Stomach (tissue), 8 donors: ENCODE measurements at regions not wholly inside any gene's neighbourhood (a gene's known extent, or its start where the extent isn't known, plus 50 kb on each side); places are given as distances from the start of the nearest gene placed in this dataset.
A peak's percentile ranks its signal among the peaks of the same experiment; 100 is the strongest.

Source experiments
- DNase-seq, 2 donors: peaks; one replicate each; pipeline versions ENCODE4 v3.0.0 to v3.0.0-alpha.2; 2013 to 2019
- H3K27ac ChIP-seq, 5 donors: fragments of 200-600 bp in 4 of 5; sonication (generic) in 4 of 5; one replicate each; pipeline ENCODE4 v1.5.1; 2013 to 2019; ENCODE audit warnings: mild to moderate bottlenecking in 1 of 5, moderate library complexity in 1 of 5
- H3K27me3 ChIP-seq, 3 donors: fragments of 200-600 bp; sonication (generic); one replicate each; pipeline ENCODE4 v1.5.1; 2017 to 2019; ENCODE audit warnings: mixed run types in 1 of 3
- H3K36me3 ChIP-seq, 4 donors: fragments of 200-600 bp; sonication (generic); 1 replicate in 3 of 4; 2 replicates in 1 of 4; pipeline ENCODE4 v1.5.1; 2016 to 2019
- H3K4me1 ChIP-seq, 4 donors: fragments of 200-600 bp; sonication (generic); one replicate each; pipeline ENCODE4 v1.5.1; 2016 to 2019
- H3K4me3 ChIP-seq, 4 donors: fragments of 200-600 bp; sonication (generic) in 3 of 4; one replicate each; pipeline ENCODE4 v1.5.1; 2016 to 2019; ENCODE audit warnings: mild to moderate bottlenecking in 1 of 4
- H3K9me3 ChIP-seq, 4 donors: fragments of 200-600 bp; sonication (generic); one replicate each; pipeline ENCODE4 v1.5.1; 2016 to 2019
- CTCF ChIP-seq, 7 experiments: fragments of 450-650 bp in 4 of 7; fragments of 200-600 bp in 3 of 7; sonication (generic) in 3 of 7; IDR thresholded peaks; one replicate each; pipeline ENCODE4 v1.5.1; 2016 to 2019; ENCODE audit warnings: antibody characterized with exemption in 7 of 7, control low read depth in 2 of 7, mild to moderate bottlenecking in 1 of 7
- EP300 ChIP-seq: sonication (generic); formaldehyde crosslinking; IDR thresholded peaks from one replicate; pipeline ENCODE4 v1.6.1; 2017; ENCODE audit warnings: antibody characterized with exemption
- POLR2A ChIP-seq, 4 donors: fragments of 450-650 bp; IDR thresholded peaks; one replicate each; pipeline ENCODE4 v1.6.1; 2016; ENCODE audit warnings: antibody characterized with exemption in 4 of 4, control low read depth in 2 of 4, mild to moderate bottlenecking in 1 of 4, moderate library complexity in 1 of 4
- POLR2AphosphoS5 ChIP-seq, 3 donors: sonication (generic); formaldehyde crosslinking; IDR thresholded peaks; one replicate each; pipeline ENCODE4 v1.6.1; 2016; ENCODE audit warnings: antibody characterized with exemption in 3 of 3
- WGBS, 5 donors: extraction: QIAGEN DNeasy Blood & Tissue Kit in 3 of 5; methylation state at CpG; one replicate each; pipeline versions ENCODE4 v1.1.5 to v1.1.7; 2013 to 2018; 5-methylcytosine and 5-hydroxymethylcytosine counted together
- intact Hi-C: fragments of 100-400 bp; cut with DNase I; formaldehyde crosslinking; loops from one replicate; pipeline ENCODE4 v1.15.1; 2023; ENCODE audit warnings: low total_unique reads
- donor health status: healthy with polysubstance abuse.
- donor health status: Bipolar disorder and iron deficiency.
- donor health status: healthy.

- Histone ChIP-seq H3K36me3 (no peaks in the 10 kb centered on the region), H3K27ac (no peak overlapping the region), H3K4me3 (no peak overlapping the region), H3K9me3 (no peaks in the 10 kb centered on the region), H3K4me1 (no peaks in the 10 kb centered on the region), H3K27me3 (no peaks in the 10 kb centered on the region)
- intact Hi-C loops: no loop called here
- TF ChIP-seq CTCF (IDR thresholded peaks at IDR 0.05) (no peak), POLR2AphosphoS5 (IDR thresholded peaks at IDR 0.05) (no peak), POLR2A (IDR thresholded peaks at IDR 0.05) (no peak), EP300 (no peak)
- WGBS, 5 donors: 62 to 72% (median 64%) methylated on average over 3 of the region's 3 CpGs
- no peak for DNase-seq
Measured at GRCh38 chr12:47414511-47414910, 291.3 kb downstream of the RPAP3 start.

GRCh38 chr12:47413806-47414205, 292.0 kb downstream of the RPAP3 start:
- DNase-seq: peak in 1 of 2 donors; percentile 41
- no peaks in the 10 kb centered on the region for H3K9me3 ChIP-seq
- no peaks in the 10 kb centered on the region for H3K36me3 ChIP-seq
- no peak overlapping the region for H3K4me3 ChIP-seq
- intact Hi-C loops: no loop called here
- H3K27ac ChIP-seq: no peak overlapping the region
- no peaks in the 10 kb centered on the region for H3K27me3 ChIP-seq
- TF ChIP-seq CTCF (IDR thresholded peaks at IDR 0.05) (no peak), POLR2AphosphoS5 (IDR thresholded peaks at IDR 0.05) (no peak), EP300 (no peak), POLR2A (IDR thresholded peaks at IDR 0.05) (no peak)
- no peaks in the 10 kb centered on the region for H3K4me1 ChIP-seq

GRCh38 chr12:47412601-47413236, 293.1 kb downstream of the RPAP3 start:
- no peak for DNase-seq
- 79 to 87% (median 83%) methylated on average over 3 of the region's 3 CpGs for WGBS, 5 donors
- H3K9me3 ChIP-seq: no peaks in the 10 kb centered on the region
- intact Hi-C loops: no loop called here
- no peaks in the 10 kb centered on the region for H3K4me1 ChIP-seq
- no peak overlapping the region for H3K27ac ChIP-seq
- no peak overlapping the region for H3K4me3 ChIP-seq
- no peaks in the 10 kb centered on the region for H3K36me3 ChIP-seq
- no peaks in the 10 kb centered on the region for H3K27me3 ChIP-seq
- TF ChIP-seq EP300 (no peak), POLR2AphosphoS5 (IDR thresholded peaks at IDR 0.05) (no peak), CTCF (IDR thresholded peaks at IDR 0.05) (no peak), POLR2A (IDR thresholded peaks at IDR 0.05) (no peak)

- Histone ChIP-seq H3K27ac (no peak overlapping the region), H3K9me3 (no peaks in the 10 kb centered on the region), H3K4me1 (no peaks in the 10 kb centered on the region), H3K27me3 (no peaks in the 10 kb centered on the region), H3K4me3 (no peak overlapping the region), H3K36me3 (no peaks in the 10 kb centered on the region)
- intact Hi-C loops: no loop called here
- no peak for TF ChIP-seq POLR2A (IDR thresholded peaks at IDR 0.05)
- no peak for TF ChIP-seq POLR2AphosphoS5 (IDR thresholded peaks at IDR 0.05)
- no peak for TF ChIP-seq CTCF (IDR thresholded peaks at IDR 0.05)
- TF ChIP-seq EP300: no peak
- no peak for DNase-seq
Measured at GRCh38 chr12:47411966-47412365, 293.9 kb downstream of the RPAP3 start.
